HG03159 (cell line): ENCODE measurements at regions not wholly inside any gene's neighbourhood (a gene's known extent, or its start where the extent isn't known, plus 50 kb on each side); places are given as distances from the start of the nearest gene placed in this dataset.

Source experiments
- ATAC-seq: cut with Tn5 transposase; IDR thresholded peaks from one replicate; pipeline ENCODE4 v1.9.1; 2021; ENCODE audit warnings: mild to moderate bottlenecking, moderate library complexity; ENCODE audit not compliant: unreplicated experiment

DNA sequence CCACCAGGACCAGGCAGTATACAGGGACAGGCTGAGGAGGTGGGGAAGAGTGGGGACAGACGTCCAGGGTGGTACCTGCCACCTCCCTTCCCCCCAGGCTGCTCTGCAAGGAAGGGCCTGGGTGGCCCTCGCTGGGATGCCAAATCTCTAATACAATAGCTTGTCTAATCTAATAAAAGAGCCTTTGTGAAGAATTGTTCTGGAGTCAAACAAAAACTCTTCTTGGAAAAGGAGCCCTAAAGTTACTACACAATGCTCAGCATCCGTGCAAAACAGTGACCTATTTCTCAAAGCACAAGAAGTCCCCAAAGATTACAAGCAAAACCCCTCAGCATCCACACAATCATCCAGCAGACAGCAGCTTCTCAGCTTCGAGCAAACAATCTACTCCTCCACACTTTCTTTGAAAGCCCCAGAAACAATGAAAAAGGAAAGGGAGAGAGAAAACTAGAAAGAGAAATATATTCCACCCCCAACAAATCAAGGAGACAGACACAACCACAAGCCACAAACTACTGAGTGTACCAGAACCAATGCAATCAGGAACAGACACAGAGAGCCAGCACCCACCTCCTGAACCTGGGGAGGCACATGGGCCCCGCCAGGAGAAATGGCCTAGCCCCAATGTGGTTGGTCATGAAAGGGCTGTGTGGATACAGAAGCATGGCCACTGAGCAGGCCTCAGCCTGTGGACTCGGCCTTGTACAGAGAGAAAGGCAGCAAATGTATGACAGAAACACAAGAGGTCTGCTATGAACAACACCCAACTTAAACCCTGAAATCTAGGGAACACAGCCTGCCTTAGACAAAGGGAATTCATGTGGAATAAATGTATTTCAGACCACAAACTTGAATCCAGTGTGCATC is 177.1 kb upstream of the CHRNA7 start:
- ATAC-seq, result no peak

DNA sequence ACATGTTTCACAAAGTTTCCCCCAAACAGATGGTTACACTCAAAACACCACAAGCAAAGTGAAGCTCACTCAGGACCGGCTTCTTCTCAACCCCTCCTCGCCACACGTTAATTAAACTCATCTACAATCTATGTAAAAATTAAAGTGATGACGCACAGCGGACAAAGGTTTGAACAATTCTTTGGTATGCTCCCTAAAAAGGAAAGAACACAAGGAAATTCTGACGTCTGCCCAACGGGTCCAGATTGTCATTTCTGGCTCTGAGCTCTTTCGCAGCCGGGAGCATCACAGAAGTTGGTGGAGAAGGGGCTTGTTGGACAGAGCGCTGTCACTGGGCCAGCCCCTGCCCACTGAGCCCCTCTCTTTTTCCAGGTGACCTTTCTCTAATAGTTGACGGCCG is 173.7 kb upstream of the CHRNA7 start:
- no peak for ATAC-seq

DNA sequence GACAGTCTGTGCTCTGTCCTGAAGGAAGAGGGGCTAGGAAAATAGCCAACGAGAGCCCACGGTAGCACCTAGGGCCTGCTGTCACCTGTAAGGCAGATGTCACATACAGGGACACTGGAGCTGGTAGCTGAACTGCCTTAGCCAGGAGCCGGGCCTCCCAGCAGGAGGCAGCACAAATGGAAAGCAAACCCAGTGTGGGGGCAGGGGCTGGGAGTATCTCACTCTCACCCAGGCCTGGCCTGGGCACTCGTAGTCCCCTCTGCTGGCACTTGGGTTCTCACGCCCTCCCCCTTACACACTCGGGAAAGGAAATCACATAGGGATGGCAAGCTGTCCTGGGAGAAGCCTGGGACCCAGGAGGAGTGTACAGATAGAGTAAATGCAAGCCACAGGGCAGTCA is 173.1 kb upstream of the CHRNA7 start:
- ATAC-seq, result no peak

DNA sequence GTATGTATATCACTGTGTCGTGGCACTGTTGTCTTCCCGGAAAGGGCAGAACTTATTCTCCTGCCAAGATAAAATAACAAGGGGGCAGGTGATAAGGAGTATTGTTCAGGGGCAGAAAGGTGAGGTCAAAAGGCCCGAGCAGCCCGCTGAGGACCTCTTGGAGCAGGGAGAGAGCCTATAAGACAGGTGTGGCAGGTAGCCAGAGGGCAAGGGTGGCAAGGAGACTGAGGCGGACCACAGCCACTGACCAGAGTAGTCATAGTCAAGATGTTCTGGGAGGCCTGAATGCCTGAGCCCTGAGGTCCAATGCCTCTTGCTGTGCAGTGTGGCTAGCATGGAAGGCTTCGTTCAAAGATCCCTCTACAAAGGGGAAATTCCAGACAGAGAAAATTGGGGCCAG is 172.3 kb upstream of the CHRNA7 start:
- no peak for ATAC-seq

DNA sequence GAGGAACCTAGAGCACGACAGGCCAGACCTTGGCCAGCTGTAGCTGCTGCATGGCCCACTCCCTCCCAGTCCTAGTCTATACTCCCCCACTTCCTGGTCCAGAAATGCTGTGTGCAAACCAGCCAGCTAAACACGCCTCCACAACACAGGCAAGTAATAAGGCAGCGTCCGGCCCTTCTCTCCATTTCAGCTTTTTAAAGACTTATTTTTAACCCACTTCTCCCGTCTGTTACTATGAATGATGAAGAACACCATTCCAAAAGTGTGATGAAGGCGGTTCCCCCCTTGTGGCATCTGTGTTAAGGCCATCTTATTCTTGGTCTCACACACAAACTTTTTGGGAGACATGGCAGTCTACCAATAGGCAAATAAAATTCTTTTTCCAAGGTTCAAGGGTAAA is 164.1 kb upstream of the CHRNA7 start:
- no peak for ATAC-seq

DNA sequence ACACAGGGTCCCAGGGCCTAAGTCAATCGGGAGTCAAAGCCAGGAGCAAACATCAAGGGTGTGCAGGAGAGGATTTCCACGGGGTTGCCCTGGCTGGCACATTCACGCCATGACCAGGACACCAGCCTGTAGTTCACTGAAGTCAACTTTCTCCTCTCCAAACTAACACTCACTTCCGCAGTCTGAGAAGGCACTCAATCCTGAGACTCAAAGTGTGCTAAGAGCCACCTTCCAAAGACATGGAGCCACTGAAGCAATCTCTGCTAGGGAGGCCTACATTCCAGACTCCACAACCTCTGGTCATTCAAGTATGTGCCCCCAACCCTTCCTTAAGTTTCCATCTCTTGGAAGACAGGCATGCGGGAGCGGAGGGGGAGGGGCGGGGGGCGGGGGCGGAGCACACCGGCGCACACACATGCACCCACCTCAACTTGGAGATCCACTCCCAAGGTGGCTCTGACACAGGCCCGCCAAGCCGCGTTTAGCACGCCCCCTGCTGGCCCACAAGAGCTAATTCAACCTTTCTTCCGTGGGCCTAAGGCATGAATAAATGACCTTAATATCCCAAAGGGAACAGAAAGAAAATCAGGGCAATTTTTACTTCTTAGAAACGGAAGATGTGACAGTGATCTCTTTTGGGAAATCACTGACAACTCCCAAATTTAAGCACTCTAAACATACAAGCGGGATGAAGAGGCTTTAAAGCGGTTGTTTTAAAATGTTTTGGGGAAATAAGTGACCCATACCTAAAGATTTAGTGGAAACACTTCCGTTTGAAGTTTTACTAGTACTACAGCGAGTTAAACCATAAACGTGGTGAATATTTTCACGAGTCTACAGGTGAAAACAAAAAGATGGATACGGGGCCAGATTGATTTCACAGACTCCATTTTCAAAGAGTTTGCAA is 162.5 kb upstream of the CHRNA7 start:
- no peak for ATAC-seq

DNA sequence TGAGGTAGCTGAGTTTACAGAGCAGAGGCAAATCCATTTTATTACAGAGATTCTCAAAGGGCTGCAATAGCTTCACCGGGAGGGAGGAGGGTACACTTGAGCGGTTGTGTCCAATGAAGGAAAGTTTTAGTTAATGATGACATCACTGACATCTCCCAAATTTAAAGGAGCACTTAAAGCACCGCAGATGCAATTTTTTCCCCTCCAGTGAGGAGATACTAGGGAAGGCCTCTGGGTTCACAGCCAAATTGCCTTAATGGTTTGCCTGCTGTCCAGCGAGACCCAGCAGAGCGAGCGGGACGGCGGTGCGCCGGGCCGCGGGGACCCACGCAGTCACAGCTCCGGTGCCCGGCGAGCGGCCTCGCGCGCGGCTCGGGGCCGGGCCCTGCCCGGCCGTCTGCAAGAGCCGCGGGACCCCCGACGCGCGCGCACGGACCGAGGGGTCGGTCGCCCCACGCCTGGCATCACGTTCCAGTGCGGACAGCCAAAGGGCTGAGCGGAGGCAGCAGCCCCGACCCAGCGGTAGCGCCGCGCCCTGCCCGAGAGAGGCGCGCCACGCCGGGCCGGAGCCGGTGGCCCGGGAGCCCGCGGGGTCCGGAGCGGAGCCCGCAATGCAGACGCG is 160.5 kb upstream of the CHRNA7 start:
- ATAC-seq, result peak; percentile 16

DNA sequence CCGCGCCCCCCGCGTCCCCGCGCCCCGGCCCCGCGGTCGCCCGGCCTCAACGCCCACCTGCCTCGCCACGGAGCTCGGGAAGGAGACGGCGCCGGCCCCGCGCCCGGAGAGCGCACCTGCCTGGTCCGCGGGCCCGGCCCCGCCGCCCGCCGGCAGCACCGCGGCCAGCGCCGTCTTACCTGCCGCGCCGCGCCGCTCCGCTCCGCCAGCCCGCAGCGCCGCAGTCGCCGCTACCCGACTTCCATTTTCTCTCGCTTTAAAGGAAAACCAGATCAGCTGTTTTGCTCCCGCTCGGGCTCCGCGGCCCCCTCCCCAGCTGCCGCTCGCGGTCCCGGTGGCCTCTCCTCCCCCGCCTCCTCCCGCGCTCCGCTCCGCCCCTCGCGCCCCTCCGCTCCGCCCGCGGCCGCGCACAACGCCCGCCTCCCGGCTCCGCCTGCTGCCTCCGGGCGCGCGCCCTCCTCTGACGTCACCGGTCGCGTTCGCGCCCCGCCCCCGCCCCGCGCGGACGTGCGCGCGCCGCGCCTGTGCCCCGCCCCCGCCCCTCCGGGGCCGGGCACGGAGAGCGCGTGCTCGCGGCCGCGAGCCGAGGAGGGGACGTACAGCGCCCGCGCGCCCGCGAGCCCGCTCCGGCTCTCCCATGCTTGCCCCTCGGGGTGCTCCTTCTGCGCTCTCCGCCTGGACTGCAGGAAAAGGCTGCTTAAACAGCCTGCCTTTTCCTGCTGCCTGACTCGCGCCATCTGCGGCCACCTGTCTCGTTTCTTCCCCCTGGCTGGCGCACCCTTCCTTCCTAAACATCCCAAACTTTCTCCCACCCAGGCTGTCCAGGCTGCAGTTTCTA is 159.8 kb upstream of the CHRNA7 start, which contains the start of gene OTUD7A:
Gene OTUD7A (minus strand): TSS at position 346 of the 838 bp plus-strand sequence.
- peak; percentile 85 for ATAC-seq

DNA sequence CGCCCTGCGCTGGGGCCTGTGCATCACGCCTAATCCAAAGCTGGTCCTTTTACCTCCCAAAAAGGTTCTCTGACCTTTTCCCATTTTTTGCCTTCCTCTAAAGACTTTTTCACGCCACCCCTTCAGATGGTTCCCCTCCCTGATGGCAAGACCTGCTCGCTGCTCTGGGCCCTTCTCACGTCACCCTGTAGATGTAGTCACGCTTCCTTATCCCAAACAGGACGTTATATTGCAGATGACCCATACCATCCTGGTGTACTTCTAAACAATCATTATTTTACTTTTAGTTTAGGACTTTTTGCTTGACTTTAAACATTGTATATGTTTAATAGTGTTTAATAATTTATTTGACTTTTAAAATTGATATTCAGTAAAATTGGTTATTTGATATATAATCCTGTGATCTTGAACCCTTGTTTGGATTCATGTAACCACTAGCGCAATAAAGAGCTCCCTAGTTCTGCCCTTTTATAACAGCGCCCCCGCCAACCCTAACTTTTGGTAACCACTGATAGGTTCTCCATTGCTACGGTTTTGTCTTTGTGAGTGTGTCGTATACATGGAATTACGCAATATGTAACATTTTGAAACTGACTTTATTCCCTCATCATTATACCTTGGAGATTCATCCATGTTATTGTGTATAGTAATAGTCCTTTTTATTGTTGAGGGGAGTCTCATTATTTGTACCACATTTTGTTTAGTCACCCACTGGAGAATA is 159.0 kb upstream of the CHRNA7 start:
- no peak for ATAC-seq

DNA sequence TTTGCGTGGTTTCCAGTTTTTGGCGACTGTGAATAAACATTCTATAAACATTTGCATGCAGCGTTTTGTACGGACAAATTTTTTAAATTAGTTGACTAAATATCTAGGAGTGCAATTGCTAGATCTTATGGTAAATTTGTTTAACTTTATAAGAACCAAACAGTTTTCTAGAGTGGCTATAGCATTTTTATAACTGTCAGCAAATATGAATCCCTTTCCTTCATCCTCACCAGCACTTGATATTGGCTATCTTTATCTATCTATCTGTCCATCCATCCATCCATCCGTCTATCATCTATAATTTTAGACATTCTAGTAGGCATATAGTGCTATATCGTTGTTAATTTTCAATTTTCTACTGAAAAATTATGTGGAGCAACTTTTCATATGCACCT is 158.4 kb upstream of the CHRNA7 start:
- ATAC-seq, result no peak

DNA sequence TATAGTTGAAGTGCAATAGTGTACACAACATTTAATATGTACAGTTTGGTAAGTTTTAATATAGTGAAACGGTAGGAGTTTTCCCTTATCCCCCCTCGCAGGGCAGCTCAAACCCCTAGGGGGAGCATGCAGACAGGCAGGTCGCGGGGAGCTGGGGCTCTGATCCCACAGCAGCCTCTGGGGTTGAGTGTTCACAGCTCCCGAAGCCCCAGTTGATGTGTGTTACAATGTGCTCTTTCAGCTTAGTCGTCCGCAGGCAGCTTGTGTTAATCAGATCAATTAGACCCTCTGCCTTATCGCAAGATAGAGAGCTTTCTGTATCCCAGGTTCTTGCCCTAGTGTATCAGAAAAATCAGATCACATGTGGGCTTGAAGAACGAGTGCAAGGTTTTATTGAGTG is 143.1 kb upstream of the CHRNA7 start:
- ATAC-seq, result no peak

DNA sequence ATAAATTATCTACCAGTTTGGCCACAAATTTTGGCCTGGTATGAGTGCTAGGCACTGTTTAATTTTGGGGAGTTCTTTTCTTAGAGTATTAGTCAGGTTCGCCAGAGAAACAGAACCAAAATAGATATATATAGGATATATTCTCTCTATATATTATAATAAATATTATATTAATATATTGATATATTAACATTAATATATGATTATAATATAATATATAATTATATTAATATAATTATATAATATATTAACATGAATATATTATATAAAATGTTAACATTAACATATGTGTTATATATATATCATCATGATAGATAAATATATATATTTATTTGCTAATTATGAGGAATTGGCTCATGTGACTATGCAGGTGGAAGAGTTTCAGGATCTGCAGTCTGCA is 137.8 kb upstream of the CHRNA7 start:
- no peak for ATAC-seq

DNA sequence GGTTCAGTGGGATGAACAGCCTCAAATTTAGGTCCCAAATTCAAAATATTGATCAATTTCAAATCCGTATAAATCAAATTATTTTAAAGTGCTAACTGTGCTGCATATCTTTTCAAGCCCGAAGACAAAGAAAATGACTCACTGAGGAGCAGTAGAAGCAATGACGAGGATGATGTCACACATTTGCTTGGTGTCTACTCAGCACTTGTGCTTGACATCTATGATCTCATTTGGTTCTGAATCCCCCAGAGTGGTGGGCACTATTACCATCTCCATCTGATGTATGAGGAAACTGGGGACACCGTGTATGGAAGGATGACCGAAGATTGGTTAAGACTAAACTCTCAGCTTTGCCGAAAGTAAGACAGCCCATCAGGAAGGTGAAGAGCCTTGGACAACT is 136.5 kb upstream of the CHRNA7 start:
- ATAC-seq, result no peak

DNA sequence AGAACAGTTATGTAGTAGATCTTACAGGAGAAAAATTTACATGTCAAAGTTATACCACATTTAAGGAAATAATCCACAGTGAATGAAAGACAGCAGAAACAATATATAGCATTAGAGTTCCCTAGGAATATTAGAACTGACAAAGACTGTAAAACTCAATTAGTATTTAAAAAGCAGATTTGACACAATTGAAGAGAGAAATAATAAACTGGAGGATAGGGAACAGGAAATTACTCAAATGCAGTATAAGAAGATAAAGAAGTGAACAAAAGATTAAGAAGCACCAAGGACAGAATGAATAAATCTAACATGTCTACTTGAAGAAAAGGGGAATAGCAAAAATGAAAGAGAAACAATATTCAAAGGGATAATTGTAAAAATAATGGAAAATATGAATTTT is 132.6 kb upstream of the CHRNA7 start:
- no peak for ATAC-seq

DNA sequence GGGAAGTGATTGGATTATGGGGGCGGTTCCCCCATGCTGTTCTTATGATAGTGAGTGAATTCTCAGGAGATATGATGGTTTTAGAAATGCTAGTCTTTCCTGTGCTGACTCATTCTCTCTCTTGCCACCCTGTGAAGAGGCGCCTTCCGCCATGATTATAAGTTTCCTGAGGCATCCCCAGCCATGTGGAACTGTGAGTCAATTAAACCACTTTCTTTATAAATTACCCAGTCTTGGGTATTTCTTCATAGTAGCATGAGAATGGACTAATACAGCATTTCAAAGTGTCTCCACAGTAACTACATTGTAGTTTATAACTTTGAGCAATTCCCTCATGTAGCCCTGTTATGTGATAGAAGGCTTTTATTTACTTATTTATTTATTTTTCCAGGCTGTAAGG is 128.8 kb upstream of the CHRNA7 start:
- no peak for ATAC-seq

DNA sequence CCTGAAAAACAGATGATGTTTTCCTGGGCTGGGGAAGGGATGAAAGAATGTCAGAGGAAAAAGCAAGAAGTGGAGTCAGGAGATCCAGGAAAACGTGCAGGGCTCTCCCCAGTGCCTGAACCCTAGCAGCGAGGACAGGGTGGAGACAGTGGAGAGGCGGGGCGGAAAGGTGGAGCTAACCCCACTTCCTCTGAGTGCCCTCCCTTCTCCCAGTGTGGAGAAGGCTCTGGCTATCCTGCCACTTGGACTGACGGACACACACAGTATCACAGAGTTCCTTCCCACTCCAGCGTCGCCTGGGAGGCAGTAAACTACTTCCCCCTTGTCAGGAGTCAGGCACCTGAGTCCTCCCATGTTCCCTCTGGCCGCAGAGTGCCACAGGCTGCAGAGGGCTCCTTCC is 125.3 kb upstream of the CHRNA7 start:
- ATAC-seq, result no peak

DNA sequence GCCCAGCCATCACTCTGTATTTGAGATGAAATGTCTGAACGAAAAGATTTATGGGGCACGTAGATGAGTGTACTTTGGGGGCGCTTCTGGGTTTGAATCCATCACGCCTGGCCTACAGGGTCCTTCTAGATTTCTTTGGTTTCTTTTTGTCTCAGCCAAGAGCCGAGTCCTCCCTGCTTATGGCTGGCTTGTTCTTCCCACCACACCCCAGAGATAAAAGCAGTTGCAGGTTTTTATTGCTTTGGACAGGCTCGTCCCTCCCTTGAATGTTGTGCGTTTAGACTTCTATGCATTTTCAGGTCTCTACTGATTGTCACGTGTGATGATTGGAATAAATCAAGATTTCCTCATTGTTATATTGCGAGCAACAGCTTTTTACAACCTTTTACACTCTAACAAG is 104.8 kb upstream of the CHRNA7 start:
- ATAC-seq, result no peak

DNA sequence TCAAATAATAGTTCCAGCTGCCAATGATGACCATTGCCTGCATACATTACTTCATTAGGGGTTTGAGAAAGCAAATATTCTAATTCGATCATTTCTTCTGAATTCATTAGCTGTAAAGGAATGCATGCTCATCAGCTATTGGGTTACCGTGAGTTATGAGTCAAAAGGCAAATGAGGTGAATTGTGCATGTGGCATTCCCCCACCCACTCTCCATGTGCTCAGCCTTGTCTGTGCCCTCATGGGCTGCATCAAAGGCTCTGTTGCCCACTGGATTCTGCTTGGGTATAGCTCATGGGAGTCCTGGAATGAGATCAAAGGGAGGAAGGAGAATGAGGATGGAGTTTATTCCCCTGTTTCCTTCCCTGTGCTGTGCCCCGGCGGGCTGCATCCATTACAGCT is 99.3 kb upstream of the CHRNA7 start:
- no peak for ATAC-seq

DNA sequence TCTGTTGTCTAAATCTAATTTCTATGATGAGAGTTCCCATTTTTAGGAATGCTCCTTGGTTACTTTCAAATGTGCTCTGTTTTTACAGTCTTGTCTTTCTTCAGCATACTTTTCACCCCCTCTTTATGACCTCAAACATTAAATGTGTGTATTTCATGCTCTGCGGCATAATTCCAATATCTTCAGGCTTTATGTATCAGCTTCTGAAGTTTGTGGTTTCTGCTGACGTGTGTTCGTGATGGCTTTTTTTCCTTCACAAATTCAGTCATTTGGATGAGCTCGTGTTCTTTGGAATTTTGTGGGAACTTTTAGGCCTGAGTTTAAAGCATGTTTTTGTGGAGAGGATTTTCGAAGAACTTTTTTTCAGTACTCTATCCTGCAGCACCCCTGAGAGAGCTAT is 97.7 kb upstream of the CHRNA7 start:
- no peak for ATAC-seq

DNA sequence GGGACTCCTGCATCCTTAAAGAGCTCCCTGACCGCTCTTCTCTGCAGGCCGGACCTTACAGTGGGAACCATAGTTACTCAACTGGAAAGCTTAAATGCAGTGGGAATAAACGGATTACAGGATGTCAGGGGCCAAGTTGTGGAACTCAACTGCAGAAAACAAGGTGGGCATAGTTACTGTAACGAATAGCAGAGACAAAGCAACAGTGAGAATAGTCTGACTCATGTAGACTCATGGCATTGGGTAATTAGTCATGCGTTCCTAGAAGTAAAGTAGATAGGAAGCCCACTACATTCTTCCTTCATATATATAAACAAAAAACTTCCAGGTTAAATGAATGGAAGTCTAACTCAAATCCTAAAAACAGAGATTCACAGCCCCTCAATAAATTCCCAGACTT is 95.5 kb upstream of the CHRNA7 start:
- no peak for ATAC-seq
